ENCODE measurements at regions not wholly inside any gene's neighbourhood (a gene's known extent, or its start where the extent isn't known, plus 50 kb on each side); places are given as distances from the start of the nearest gene placed in this dataset.
"Not testable (repeated sequence)": the region's sequence is repeated elsewhere in the genome, so short reads cannot be mapped to it uniquely, and the experiment has no call there.

DNA sequence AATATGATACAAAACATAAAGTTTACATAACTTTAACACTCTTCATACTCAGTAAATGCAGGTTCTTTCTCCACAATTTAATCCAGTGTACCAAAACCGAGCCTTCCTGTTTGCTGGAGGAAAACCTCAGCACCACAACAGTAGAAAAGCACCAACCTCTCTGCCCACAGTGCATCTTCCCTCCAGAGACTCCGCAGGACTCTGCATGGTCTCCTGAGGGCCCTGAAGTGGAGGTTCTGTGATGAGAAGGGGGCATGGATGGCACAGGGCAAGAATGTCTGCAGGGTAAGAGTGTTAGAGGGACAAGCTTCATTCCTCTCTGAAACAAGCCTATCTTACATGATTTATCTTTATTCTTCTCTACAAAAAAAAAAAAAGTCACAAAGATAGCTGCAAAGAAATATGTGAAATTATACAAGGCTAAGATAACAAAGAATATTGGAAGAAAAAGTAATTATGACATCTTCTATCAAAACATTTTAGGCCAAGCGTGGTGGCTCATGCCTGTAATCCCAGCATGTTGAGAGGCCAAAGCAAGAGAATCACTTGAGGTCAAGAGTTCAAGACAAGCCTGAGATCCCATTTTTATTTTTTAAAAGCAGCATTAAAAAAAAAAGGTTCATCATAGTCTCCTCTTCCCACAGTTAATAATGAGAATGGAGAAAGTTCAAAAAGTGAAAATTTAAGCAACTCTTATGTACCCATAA, 102.0 kb downstream of the VPREB1 start:
- DNase-seq, result no peak

DNA sequence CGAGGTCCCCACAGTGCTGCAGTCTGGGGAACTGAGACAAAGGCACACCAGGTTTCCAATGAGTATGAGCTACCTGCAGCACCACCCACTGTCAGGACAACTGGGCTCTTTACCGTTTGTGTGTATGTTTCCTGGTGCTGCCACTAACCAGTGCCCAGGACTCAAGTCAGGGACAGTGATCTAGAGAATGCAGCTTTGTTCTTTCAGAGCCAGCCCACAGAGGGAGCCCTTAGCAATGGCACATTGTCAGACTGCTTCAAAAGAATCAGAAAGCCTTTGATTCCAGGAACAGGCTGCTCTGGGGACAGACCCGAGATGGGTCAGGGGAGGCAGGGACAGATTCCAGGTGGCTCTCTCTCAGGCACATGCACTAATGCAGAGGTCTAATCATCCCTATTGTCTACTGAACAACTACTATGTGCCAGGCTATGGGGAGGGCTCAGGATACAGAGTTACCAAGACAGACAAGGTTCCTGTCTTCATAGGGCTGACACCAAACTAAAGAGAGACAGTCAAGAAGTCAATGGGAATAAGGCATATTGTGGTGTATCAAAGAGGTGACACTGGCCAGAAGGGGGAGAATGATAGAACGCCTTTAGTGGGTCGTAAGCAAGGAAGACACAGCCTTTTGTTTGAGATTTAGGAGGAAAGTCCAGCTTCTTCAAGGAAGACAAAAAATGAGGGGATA, 103.7 kb downstream of the VPREB1 start:
- DNase-seq, result no peak

DNA sequence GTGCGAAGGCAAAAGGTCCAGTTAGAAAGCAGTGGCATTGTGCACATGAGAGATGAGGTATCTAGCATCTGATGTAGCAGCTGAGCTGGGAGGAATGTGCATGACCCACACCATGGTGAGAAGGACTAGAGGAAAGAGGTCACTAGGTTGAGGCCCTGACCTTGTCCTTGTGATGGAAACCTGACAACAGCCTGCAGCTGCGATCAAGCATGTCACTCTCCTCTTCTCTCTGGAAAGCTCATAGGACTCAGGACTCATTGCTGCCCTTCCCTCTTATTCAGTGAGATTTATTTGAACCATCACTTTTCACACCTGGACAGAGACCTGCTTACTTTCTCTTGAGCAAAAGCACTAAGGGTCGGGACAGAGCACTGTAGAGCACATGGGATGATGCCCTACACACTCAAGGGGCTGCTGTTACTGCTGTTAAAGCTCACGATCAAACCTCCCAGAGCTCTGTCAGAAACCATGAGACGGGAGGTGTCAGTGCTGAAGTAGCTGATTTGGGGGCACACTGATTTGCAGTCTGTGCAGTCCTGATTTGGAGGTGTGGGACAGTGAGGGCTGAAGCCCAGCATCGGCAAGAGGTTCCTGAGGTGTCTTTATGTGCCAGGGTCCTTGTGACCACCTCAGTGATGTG, 104.3 kb downstream of the VPREB1 start:
- no peak for DNase-seq

DNA sequence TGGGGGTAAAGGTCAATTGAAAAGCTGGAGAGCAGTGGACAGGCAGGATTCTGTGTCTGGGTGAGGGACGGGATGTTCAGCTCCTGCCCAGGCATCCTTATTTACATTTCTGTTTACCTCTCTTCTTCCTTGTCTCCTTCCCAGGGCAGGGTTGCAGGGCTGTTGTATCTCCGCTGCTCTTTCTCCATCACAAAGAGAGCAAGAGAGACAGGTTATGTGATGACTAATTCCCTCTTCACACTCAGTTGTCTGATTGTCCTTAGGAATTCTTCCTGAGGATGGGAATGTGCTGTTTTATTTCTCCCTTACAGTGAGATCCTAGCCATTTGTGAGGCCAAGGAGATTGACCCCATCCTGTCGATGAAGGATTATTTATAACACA, 104.9 kb downstream of the VPREB1 start:
- DNase-seq, result no peak

DNA sequence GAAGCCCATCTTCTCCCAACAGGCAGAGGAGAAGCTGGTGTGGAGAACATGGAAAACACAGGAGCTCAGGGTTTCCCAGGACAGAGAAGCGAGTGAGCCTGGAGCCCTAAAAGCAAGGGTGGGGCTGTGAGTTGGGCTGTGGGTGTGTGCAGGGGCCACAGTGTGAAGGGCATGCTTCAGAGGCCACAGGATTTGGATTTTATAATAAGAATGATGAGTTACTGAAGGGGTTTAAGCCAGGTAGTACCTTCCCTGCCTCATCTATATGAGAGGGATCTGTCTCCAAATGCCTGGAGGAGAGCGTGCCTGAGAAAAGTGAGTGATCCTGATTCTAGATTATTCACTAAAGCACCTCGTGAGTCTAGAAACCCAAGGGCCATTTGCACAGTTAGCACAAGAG, 106.8 kb downstream of the VPREB1 start:
- no peak for DNase-seq

DNA sequence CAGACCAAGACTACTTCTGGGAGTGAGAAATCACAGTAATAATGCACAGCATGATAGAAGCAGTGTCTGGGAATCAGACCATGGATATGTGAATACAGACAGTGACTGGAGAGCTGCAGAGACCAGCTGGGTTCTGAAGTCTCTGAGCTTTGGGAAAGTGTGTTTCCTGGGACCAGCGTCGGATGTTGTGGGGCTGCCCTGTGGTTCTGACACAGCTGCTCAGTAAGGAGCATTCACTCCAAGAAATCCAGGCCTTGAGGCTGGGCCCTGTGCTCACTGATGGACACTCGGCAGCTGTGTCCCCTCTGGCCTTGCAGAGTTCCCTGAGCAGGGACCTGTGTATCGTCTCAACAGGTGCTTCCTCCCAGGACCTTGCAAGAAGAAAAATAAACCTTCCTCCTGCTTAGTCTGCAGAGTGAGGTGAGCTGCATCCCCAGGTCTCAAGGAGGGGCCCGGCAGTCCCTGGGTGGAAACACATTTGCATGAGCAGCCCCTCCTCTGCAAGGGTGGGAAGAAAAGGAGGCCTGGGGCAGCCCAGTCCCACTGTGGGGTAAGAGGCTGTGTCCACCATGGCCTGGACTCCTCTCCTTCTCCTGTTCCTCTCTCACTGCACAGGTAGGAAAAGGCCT, 107.9 kb downstream of the VPREB1 start:
- no peak for DNase-seq

DNA sequence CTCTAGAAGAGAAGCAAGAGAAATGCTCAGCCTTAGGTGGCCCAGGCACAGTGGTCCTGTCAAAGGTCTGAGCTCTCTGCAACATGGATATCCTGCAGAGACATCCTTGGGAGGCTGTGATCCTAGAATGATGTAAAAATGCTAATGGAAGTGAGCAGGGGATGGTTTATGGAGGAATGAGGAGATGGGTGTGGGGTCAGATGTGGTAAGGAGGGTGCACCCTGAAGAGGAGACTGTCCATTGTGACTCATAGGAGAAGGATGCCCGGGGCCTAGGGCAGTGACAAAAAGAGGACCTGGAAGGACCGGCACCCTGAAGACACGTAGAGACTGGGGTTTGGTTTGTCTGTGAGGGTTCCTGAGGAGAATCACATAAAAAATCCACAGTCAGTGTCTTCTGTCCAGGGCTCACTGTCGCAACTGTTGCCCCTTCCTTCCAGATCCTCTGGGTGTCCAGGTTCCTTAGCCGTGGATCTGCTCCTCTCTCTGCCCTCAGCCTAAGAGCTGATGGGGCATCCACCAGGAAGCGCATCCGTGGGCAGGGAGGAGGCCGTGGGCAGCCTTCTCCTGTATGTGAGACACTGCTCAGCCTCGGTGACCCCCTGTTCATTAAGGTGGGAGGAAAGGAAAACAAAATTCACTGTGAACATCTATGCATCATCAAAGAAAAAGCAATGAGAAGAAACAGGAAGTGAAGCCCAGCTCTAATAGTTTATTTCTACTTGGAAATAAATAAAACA, 110.7 kb downstream of the VPREB1 start:
- DNase-seq, result no peak

DNA sequence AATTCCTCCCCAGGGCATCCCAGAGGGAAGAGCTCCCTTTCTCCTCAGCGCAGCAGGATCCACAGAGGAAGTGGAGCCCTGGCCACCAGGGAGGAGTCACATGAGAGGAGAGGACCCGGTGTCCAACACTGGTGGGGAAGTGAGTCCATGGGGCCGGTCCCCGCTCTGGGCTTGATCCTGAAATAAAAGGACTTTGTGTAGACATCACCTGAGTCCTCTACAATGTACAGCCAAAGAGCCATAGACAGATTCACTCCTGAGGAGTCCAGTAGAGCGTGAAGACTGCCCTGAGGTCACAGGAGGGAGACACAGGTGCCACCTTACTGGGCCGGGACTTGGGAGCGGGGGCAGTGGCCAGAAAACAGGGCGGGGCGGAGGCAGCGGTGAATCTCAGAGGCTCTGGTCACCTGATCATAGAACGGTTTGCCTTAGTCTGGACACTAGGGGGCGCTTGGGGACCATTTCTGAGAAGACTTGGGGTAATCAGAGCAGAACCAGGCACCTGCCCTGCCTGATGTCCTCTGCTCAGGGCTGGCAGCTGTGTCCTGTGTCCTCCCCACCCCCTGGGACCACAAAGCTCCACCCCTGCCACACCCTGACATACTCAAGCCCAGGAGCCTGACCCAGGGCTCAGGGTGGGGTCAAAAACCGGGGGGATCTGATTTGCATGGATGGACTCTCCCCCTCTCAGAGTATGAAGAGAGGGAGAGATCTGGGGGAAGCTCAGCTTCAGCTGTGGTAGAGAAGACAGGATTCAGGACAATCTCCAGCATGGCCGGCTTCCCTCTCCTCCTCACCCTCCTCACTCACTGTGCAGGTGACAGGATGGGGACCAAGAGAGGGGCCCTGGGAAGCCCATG, 112.7 kb downstream of the VPREB1 start:
- DNase-seq, result peak; percentile 47 to 65

DNA sequence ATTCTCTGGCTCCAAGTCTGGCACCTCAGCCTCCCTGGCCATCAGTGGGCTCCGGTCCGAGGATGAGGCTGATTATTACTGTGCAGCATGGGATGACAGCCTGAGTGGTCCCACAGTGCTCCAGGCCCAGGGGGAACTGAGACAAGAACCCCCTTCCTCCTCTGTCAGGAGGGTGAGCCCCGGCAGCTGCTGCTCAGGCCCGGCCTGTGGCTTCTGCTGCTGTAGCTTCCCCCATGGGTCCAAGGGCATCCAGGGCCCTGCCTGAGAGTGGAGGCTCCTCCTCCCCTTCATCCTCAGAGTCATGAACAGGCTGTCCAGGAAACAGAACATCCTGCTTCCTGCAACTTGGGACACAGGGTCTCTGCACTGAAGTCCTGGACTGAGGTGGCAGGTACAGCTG, 113.6 kb downstream of the VPREB1 start:
- no peak for DNase-seq

DNA sequence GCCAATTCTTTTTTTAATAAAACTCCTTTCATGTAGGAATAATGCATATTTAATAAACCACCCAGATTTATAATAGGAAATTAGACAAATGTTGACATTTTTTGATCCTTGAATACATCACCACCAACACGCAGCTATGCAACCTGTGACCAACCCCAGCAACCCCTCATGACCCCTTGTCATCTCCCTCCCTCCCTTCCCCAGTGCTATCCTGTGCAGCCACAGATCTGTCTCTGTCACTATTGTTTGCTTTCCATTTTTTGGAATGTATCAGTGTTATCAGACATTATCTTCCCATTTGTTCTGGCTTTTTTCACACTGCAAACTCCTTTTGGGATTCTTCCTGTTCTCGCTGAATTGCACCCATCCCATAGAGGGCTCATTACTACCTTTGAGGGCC, 114.1 kb downstream of the VPREB1 start:
- no peak for DNase-seq

DNA sequence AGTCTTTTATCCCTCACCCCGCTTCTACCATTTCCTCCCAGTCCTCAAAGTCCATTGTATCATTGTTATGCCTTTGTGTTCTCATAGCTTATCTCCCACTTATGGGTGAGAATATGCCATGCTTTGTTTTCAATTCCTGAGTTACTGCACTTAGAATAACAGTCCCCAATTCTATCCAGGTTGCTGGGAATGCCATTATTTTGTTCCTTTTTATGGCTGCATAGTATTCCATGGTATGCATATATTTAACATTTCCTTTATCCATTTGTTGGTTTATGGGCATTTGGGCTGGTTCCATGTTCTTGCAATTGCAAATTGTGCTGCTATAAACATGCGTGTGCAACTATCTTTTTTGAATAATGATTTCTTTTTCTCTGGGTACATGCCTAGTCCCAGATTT, 114.9 kb downstream of the VPREB1 start:
- DNase-seq, result no peak

DNA sequence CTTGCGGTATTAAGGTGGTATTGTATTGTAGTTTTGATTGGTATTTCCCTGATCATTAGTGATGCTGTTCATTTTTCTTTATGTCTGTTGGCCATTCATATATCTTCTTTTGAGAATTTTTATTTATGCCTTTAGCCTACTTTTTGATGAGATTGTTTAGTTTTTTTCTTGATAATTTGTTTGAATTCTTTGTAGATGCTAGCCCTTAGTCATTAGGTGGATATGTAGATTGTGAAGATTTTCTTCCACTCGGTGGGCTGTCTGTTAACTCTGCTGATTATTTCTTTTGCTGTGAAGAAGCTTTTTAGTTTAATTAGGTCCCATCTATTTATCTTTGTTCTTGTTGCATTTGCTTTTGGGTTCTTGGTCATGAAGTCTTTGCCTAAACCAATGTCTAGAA, 115.4 kb downstream of the VPREB1 start:
- DNase-seq, result no peak

DNA sequence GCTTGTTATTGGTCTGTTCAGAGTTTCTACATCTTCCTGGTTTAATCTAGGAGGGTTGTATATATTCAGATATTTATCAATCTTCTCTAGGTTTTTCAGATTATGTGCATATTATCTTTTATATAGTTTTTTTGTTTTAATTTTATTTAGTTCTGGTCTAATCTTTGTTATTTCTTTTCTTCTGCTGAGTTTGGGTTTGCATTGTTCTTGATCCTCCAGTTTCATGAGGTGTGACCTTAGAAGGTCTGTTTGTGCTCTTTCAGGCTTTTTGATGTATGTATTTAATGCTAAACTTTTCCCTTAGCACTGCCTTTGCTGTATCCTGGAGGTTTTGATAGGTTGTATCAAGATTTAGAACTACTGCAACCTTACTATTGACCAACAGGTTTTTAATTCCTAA, 117.7 kb downstream of the VPREB1 start:
- DNase-seq, result no peak

DNA sequence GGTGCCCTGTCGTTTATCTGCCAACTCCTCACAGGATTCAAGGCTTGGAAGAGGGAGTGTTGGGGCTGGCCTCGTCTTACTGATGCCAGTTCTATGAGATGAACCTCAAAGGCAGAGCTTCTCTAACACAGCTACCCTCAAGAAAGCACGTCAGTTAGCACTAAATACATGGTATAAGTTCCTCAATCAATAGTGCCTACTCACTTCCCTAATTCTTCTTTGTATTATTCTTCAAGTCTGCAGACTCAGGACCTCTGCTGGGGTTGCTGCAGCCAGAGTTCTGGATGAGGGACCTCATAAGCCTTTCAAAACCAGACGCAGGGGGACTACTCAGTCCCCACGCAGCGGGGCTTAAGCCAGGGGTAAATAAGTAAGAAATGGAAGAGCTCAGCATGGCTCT, 118.3 kb downstream of the VPREB1 start:
- no peak for DNase-seq

DNA sequence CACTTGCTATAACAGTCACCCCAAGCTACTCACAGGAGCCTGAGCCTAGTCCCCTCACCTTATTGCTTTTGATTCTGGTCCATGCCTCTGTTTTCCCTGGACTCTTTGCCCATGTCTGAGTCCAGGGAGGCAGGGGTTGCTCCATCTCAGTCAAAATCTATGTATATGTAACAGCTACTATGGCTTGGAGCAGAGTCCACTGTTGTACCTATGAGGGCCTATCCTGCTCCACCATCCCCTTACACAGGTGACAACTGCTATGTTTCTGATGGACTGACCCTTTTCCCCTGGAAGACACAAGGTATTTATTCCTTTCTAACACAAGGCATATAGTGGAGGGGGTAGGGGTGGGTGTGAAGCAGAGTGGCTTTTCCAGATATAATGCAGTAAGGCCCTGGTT, 119.6 kb downstream of the VPREB1 start:
- DNase-seq, result no peak

DNA sequence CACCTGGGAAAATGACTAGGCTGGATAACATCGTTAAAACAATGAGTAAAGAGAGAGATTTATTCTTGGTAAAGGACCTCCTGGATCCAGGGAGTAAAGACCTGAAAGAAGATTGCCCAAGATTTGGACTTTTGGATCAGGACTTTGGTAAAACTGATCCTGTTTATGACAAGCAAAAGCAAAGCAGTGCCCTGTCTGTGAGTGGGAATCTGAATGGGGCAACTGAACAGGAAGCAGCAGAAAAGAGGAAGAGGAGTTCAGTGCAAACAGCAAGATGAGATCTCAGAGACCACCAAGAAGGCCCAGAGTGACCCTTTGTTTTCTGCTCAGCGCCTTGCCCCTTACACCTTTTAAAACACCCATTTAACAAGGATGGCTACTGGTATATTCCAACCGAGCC, 122.0 kb downstream of the VPREB1 start:
- no peak for DNase-seq

DNA sequence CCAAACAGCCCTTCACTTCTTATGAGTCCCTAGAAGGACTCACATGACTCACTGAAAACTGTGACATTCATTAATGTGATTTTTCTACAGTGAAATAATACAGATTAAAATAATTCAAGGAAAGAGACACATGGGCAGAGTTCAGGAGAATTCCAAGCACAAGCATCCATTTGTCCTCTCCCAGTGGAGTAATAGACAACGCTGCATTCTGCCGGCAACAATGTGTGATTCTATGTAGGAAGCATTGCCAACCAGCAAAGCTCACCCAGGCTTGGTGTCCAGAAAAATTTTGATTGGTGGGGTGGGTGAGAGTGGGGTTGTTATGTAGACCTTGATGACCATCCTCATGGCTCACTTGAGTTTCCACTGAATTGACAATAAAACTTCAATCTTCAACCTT, 123.9 kb downstream of the VPREB1 start:
- no peak for DNase-seq

DNA sequence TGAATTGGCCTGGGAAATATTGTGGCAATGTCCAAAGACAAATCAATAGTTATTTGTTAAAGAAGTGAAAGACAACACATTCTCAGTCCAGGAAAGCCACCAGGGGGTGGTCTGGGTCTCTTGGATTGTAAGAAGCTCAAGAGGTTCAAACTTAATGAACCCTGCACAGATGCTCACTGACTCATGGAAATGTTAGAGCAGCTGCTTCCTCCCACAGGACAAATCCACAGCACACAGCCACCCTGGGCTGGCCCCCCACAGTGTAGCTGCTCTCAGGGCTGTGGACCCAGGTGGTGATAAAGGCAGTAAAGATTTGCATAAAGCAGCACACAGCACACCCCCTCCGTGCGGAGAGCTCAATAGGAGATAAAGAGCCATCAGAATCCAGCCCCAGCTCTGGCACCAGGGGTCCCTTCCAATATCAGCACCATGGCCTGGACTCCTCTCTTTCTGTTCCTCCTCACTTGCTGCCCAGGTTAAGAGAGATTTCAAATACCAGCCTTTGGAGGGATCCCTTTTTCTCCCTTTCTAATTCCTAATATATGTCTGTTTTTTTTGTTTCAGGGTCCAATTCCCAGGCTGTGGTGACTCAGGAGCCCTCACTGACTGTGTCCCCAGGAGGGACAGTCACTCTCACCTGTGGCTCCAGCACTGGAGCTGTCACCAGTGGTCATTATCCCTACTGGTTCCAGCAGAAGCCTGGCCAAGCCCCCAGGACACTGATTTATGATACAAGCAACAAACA, 124.8 kb downstream of the VPREB1 start:
- DNase-seq, result not testable (repeated sequence)

DNA sequence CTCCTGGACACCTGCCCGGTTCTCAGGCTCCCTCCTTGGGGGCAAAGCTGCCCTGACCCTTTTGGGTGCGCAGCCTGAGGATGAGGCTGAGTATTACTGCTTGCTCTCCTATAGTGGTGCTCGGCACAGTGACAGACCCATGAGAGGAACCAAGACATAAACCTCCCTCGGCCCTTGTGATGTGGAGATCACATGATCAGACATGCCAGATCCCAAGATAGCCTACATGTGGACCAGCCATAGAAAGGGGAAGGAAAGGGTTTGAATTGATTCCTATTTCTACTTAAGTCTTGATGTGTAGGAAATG, 125.3 kb downstream of the VPREB1 start:
- DNase-seq, result no peak

DNA sequence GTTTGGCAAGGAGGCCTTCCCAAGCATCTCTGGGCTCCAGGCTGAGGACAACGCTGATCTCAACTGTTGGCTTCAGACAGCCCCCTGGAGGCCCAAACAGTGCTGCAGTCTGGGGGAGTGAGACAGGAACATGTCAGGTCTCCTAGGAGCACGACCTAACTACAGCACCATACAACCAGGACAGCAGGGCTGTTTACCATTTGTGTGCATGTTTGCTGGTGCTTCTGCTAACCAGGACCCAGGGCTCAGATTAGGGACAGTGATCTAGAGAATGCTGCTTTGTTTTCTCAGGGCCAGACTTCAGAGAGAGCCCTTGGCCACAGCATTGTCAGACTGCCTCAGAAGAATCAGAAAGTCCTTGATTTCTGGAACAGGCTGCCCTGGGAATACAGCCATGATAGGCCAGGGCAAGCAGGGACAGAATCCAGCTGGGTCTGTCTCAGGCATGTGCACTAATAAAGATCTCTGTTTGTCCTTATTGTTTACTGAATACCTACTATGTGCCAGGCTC, 126.5 kb downstream of the VPREB1 start:
- DNase-seq, result no peak

DNA sequence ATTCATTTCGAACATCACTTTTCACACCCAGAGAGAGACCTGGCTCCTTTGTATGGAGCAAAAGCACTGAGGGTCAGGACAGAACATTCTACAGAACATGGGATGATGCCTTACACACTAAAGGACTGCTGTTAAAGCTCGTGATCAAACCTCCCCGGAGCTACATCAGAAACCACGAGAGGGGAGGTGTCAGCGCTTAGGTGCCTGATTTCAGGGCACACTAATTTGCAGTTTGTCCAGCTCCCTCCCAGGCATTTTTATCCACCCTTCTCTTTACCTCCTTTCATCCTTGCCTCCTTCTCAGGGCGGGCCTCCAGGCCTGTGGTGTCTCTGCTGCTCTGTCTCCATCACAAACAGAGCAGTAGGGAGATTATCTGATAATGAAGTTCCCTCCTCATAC, 127.5 kb downstream of the VPREB1 start:
- no peak for DNase-seq

Measured in stimulated activated CD4-positive, alpha-beta T cell treated with anti-CD3 and anti-CD28 coated beads, Interleukin-4, amount 100 ng/mL, for 4 hours (primary cell).